Right cardiac atrium (tissue), 5 donors: ENCODE measurements at regions not wholly inside any gene's neighbourhood (a gene's known extent, or its start where the extent isn't known, plus 50 kb on each side); places are given as distances from the start of the nearest gene placed in this dataset.
"Not testable (repeated sequence)": the region's sequence is repeated elsewhere in the genome, so short reads cannot be mapped to it uniquely, and the experiment has no call there.

Experiments
- ATAC-seq, 2 donors: fragments of 200-7000 bp; cut with Tn5 transposase; one replicate each; pipeline versions ENCODE4 v1.8.0 to v1.9.1; 2020; ENCODE audit warnings: moderate library complexity in 2 of 2, mild to moderate bottlenecking in 1 of 2
- DNase-seq, 3 donors: peaks; one replicate each; pipeline ENCODE4 v3.0.0-alpha.2; 2020
- H3K27ac ChIP-seq: one replicate; pipeline ENCODE4 v1.5.1; 2013; ENCODE audit warnings: mild to moderate bottlenecking, low read length, control low read depth, moderate library complexity
- H3K27me3 ChIP-seq: one replicate; pipeline ENCODE4 v1.6.1; 2013; ENCODE audit not compliant: control insufficient read depth, insufficient read depth
- H3K4me1 ChIP-seq: one replicate; pipeline ENCODE4 v1.6.1; 2013; ENCODE audit warnings: low read length; ENCODE audit not compliant: control insufficient read depth, insufficient read depth
- H3K4me3 ChIP-seq: one replicate; pipeline ENCODE4 v1.5.1; 2013; ENCODE audit warnings: low read length, control low read depth
- H3K9me3 ChIP-seq: one replicate; pipeline ENCODE4 v1.6.1; 2013; ENCODE audit warnings: low read length; ENCODE audit not compliant: control insufficient read depth
- WGBS: extraction: QIAGEN DNeasy Blood & Tissue Kit; methylation state at CpG from one replicate; pipeline ENCODE4 v1.1.7; 2013; 5-methylcytosine and 5-hydroxymethylcytosine counted together
- intact Hi-C, 4 donors: fragments of 100-400 bp; cut with DNase I; formaldehyde crosslinking; loops; one replicate each; pipeline versions ENCODE4 v1.11.0 to v1.14.0; 2022 to 2023
- microRNA-seq, 2 donors: library from miRNA; unstranded; fragments of <30 nt; microRNA quantifications; one replicate each; pipeline ENCODE4 v1.2.0, GENCODE V29; 2020 to 2021
- donor health status: healthy with polysubstance abuse.
- donor health status: DM: no; HTN: yes; CAD: no.
- donor health status: DM: no; HTN: no; CAD: no.
- donor health status: DM: no; HTN: yes; CAD: no; lungs with severe emphysema.
- donor health status: DM: yes; HTN: yes; CAD: no.

- intact Hi-C loops = no loop called here
- Histone ChIP-seq H3K4me1 (no peaks in the 10 kb centered on the region), H3K27me3 (no peaks in the 10 kb centered on the region), H3K4me3 (no peak overlapping the region), H3K27ac (no peak overlapping the region), H3K9me3 (no peaks in the 10 kb centered on the region)
- DNase-seq (no peak), ATAC-seq (no peak)
- 55% methylated on average over 2 of the region's 2 CpGs for WGBS
These were observed 104.5 kb upstream of the CDH2 start for GRCh38 chr18:28281400-28281799.

DNA sequence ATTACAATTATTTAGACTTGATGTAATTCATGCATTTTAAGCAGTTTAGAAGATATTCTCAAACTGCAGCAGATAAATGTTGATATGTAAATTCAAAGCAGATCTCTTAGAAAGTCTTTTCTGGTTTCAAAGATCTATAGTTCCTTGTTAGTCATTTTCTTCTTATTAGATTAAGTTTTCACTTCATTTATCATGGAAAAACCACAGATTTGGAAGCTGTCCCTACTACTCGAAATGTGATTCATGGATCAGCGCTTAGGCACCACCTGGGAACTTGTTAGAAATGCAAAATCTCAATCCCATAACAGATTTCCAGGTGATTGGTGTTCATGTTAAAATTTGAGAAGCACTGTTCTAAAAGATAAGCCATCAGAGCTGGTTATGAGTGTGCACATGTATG, 92.8 kb upstream of the CDH2 start:
- no peaks in the 10 kb centered on the region for H3K4me1 ChIP-seq
- no peak overlapping the region for H3K4me3 ChIP-seq
- H3K27me3 ChIP-seq = no peaks in the 10 kb centered on the region
- no peak for DNase-seq
- H3K27ac ChIP-seq = no peak overlapping the region
- H3K9me3 ChIP-seq = no peaks in the 10 kb centered on the region
- no peak for ATAC-seq
- 62% methylated on average over 2 of the region's 2 CpGs for WGBS
- intact Hi-C loops = no loop called here

DNA sequence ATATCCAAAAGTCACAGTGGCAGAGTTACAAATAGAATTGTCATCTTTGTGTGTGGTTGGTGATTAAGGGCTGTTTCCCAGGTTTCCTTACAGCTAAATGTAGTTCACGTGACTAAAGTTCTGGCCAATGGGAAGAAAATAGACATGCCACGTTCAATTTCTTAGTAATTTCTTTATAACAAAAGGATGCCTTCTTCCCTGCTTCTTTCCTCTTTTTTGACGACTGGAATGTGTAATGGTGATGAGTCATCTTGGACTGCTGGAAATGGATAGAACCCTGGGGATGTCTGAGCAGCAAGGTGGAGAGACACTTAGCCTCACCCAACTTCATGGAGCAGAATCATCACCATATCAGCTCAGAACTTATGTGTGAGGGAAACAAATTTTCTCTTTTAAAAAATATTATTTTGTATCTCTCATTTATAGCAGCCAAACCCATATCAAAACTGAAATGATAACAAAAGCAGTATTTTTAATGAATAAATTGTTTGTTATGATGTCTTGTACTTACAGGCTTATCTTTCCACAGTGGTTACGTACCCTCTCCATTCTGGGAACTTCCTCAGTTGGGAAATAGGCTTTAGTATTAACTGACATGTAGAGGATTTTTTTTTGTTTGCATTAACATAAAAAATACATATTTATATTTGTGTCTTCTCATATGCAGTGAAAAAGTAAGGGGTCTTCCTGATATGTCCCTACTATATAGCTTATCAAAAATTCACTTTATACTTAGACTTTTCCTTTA, 91.1 kb upstream of the CDH2 start:
- intact Hi-C loops = no loop called here
- Histone ChIP-seq H3K4me1 (no peaks in the 10 kb centered on the region), H3K27ac (no peak overlapping the region), H3K4me3 (no peak overlapping the region), H3K9me3 (no peaks in the 10 kb centered on the region), H3K27me3 (no peaks in the 10 kb centered on the region)
- WGBS = 39% methylated on average over 4 of the region's 4 CpGs
- DNase-seq = no peak
- no peak for ATAC-seq

GRCh38 chr18:28267276-28267675, 90.3 kb upstream of the CDH2 start:
- H3K27me3 ChIP-seq = no peaks in the 10 kb centered on the region
- intact Hi-C loops = no loop called here
- H3K4me1 ChIP-seq = no peaks in the 10 kb centered on the region
- H3K4me3 ChIP-seq = no peak overlapping the region
- ATAC-seq (no peak), DNase-seq (no peak)
- 68% methylated on average over 2 of the region's 2 CpGs for WGBS
- H3K9me3 ChIP-seq = no peaks in the 10 kb centered on the region
- H3K27ac ChIP-seq = no peak overlapping the region

DNA sequence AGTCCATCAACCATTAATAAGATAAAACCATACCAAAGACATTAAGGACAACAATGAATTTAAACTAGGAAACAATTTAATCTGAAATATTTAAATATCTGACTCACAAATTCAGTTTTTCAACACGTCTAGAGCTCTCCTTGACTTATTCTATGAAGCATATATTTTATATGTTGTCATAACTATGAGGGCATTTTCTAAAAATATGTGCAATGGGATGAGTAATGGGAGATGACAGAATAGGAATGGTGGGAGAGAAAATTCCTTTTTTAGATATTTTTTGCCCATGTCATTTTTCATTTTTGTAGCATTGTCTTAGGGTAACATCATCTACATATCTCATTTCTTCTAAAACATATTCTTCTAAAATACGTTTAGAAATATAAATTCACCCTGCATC, 79.2 kb upstream of the CDH2 start:
- Histone ChIP-seq H3K27me3 (no peaks in the 10 kb centered on the region), H3K4me3 (no peak overlapping the region), H3K9me3 (no peaks in the 10 kb centered on the region), H3K4me1 (no peaks in the 10 kb centered on the region), H3K27ac (no peak overlapping the region)
- intact Hi-C loops = no loop called here
- no peak for DNase-seq
- ATAC-seq = no peak
- WGBS = 52% methylated on average over 2 of the region's 2 CpGs

DNA sequence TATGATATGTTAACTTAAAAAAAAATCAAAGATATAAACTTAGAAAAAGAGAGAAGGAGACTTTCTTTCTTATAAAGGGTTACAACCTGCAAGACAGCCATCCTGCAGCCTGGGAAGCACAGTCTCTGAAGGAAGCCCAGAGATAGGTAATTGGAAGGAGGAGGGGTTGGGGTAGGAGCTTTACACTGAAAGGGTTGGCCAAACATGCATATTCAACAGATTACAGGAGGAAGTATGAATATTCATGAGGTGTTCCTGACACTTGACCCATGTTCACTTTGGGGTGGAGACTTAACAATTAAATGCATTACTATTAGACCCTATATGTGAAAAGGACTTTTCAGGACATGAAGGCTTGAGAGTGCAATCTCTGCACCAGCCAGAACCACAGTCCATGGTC, 71.7 kb upstream of the CDH2 start:
- no peak overlapping the region for H3K27ac ChIP-seq
- DNase-seq = no peak
- H3K27me3 ChIP-seq = no peaks in the 10 kb centered on the region
- no peaks in the 10 kb centered on the region for H3K4me1 ChIP-seq
- ATAC-seq = no peak
- intact Hi-C loops = no loop called here
- no peaks in the 10 kb centered on the region for H3K9me3 ChIP-seq
- no peak overlapping the region for H3K4me3 ChIP-seq

DNA sequence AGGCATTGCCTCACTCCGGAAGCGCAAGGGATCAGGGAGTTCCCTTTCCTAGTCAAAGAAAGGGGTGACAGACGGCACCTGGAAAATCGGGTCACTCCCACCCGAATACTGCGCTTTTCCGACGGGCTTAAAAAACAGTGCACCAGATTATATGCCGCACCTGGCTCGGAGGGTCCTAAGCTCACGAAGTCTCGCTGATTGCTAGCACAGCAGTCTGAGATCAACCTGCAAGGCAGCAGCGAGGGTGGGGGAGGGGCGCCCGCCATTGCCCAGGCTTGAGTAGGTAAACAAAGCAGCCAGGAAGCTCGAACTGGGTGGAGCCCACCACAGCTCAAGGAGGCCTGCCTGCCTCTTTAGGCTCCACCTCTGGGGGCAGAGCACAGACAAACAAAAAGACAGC, 63.7 kb upstream of the CDH2 start:
- H3K4me3 ChIP-seq, H3K9me3 ChIP-seq, intact Hi-C loops, H3K4me1 ChIP-seq, H3K27ac ChIP-seq, H3K27me3 ChIP-seq, ATAC-seq: not testable (repeated sequence)
- 86% methylated on average over 15 of the region's 16 CpGs for WGBS
- DNase-seq = peak in 1 of 3 donors; percentile 21

GRCh38 chr18:28236487-28236886, 59.6 kb upstream of the CDH2 start:
- ATAC-seq (no peak), DNase-seq (no peak)
- Histone ChIP-seq H3K9me3 (peaks cover 1% of the 10 kb centered on the region), H3K27ac (no peak overlapping the region), H3K4me3 (no peak overlapping the region), H3K27me3 (no peaks in the 10 kb centered on the region), H3K4me1 (no peaks in the 10 kb centered on the region)
- intact Hi-C loops = loop anchor here in 1 of 4 donors (5.0 kb wide), 1 partner anchor 49 kb away; no protein-coding TSS in a partner anchor
- WGBS = 83% methylated on average over 1 of the region's 1 CpG

Small RNA genes in the stretch of these regions (microRNA-seq; reads per million reads assigned to microRNA genes)
- 0 reads per million in 2 donors for gene MIR302F
